ENCODE measurements at regions not wholly inside any gene's neighbourhood (a gene's known extent, or its start where the extent isn't known, plus 50 kb on each side); places are given as distances from the start of the nearest gene placed in this dataset.

- Histone ChIP-seq H3K9me3 (peaks cover 0 to 6% (median 0%) of the 10 kb centered on the region in 4 donors), H3K4me1 (no peaks in the 10 kb centered on the region), H3K4me3 (no peak overlapping the region), H3K36me3 (no peaks in the 10 kb centered on the region), H3K27ac (no peak overlapping the region), H3K27me3 (no peaks in the 10 kb centered on the region)
- no peak for TF ChIP-seq EP300 (IDR thresholded peaks at IDR 0.05)
- no peak for TF ChIP-seq POLR2AphosphoS5 (IDR thresholded peaks at IDR 0.05)
- no peak for TF ChIP-seq POLR2A (IDR thresholded peaks at IDR 0.05)
- TF ChIP-seq CTCF (IDR thresholded peaks at IDR 0.05) = no peak
- no peak for ATAC-seq (ENCODE audit: low FRiP score in 2 of 2)
- DNase-seq = no peak
Measured at GRCh38 chr21:14850394-14850793, 214.4 kb downstream of the NRIP1 start.

- ATAC-seq (ENCODE audit: low FRiP score in 2 of 2) = no peak
- H3K9me3 ChIP-seq = peaks cover 0 to 6% (median 0%) of the 10 kb centered on the region in 4 donors
Measured at GRCh38 chr21:14846621-14847020, 218.2 kb downstream of the NRIP1 start.

GRCh38 chr21:14844001-14844400 lies 220.8 kb downstream of the NRIP1 start:
- DNase-seq (no peak), ATAC-seq (ENCODE audit: low FRiP score in 2 of 2) (no peak)
- Histone ChIP-seq H3K36me3 (no peaks in the 10 kb centered on the region), H3K27me3 (no peaks in the 10 kb centered on the region), H3K4me3 (no peak overlapping the region), H3K9me3 (peaks cover 0 to 6% (median 0%) of the 10 kb centered on the region in 4 donors), H3K4me1 (no peaks in the 10 kb centered on the region), H3K27ac (no peak overlapping the region)
- TF ChIP-seq CTCF (IDR thresholded peaks at IDR 0.05) (no peak), POLR2A (IDR thresholded peaks at IDR 0.05) (no peak), POLR2AphosphoS5 (IDR thresholded peaks at IDR 0.05) (no peak), EP300 (IDR thresholded peaks at IDR 0.05) (no peak)

More at GRCh38 chr21:14846621-14847020, 218.2 kb downstream of the NRIP1 start:
- no peak for TF ChIP-seq POLR2AphosphoS5 (IDR thresholded peaks at IDR 0.05)
- TF ChIP-seq EP300 (IDR thresholded peaks at IDR 0.05) = no peak
- no peak for TF ChIP-seq CTCF (IDR thresholded peaks at IDR 0.05)
- no peak for TF ChIP-seq POLR2A (IDR thresholded peaks at IDR 0.05)
- no peaks in the 10 kb centered on the region for H3K27me3 ChIP-seq
- no peak overlapping the region for H3K4me3 ChIP-seq
- DNase-seq = no peak
- H3K27ac ChIP-seq = no peak overlapping the region
- H3K4me1 ChIP-seq = no peaks in the 10 kb centered on the region
- H3K36me3 ChIP-seq = no peaks in the 10 kb centered on the region

- TF ChIP-seq CTCF (IDR thresholded peaks at IDR 0.05) (no peak), POLR2A (IDR thresholded peaks at IDR 0.05) (no peak), POLR2AphosphoS5 (IDR thresholded peaks at IDR 0.05) (no peak), EP300 (IDR thresholded peaks at IDR 0.05) (no peak)
- Histone ChIP-seq H3K4me1 (no peaks in the 10 kb centered on the region), H3K27me3 (no peaks in the 10 kb centered on the region), H3K4me3 (no peak overlapping the region), H3K27ac (no peak overlapping the region), H3K9me3 (peaks cover 0 to 6% (median 0%) of the 10 kb centered on the region in 4 donors), H3K36me3 (no peaks in the 10 kb centered on the region)
- DNase-seq (no peak), ATAC-seq (ENCODE audit: low FRiP score in 2 of 2) (no peak)
- 80% methylated on average over 3 of the region's 3 CpGs for WGBS, 2 donors
Measured at GRCh38 chr21:14842601-14843000, 222.2 kb downstream of the NRIP1 start.
